Kidney (tissue), 13 donors: ENCODE measurements at regions not wholly inside any gene's neighbourhood (a gene's known extent, or its start where the extent isn't known, plus 50 kb on each side); places are given as distances from the start of the nearest gene placed in this dataset.

Source experiments
- DNase-seq, 5 donors: peaks; one replicate each; pipeline ENCODE4 v3.0.0-alpha.2; 2013 to 2020
- FAIRE-seq: peaks from 2 replicates; lab custom pipeline; 2012; peaks lifted over from hg19 to GRCh38; lab: Jason Lieb, UNC
- H3K27ac ChIP-seq, 2 donors: one replicate each; pipeline ENCODE4 v1.7.0; 2013; ENCODE audit warnings: low read depth in 2 of 2, low read length in 2 of 2, inconsistent platforms in 1 of 2
- H3K27me3 ChIP-seq: one replicate; pipeline ENCODE4 v1.7.1; 2013; ENCODE audit warnings: low read length, inconsistent platforms; ENCODE audit not compliant: control insufficient read depth, insufficient read depth
- H3K36me3 ChIP-seq, 3 donors: one replicate each; pipeline versions ENCODE4 v1.7.0 to v1.7.1; 2013; ENCODE audit warnings: low read length in 3 of 3, control low read depth in 1 of 3, inconsistent platforms in 1 of 3; ENCODE audit not compliant: insufficient read depth in 3 of 3, control insufficient read depth in 2 of 3
- H3K4me1 ChIP-seq, 3 donors: one replicate each; pipeline versions ENCODE4 v1.7.0 to v1.7.1; 2013; ENCODE audit warnings: low read length in 3 of 3, inconsistent platforms in 1 of 3, low read depth in 1 of 3; ENCODE audit not compliant: control insufficient read depth in 2 of 3, insufficient read depth in 2 of 3
- H3K4me3 ChIP-seq, 3 donors: one replicate each; pipeline versions ENCODE4 v1.7.0 to v1.8.1; 2013; ENCODE audit warnings: low read length in 3 of 3, control low read depth in 1 of 3, inconsistent platforms in 1 of 3
- H3K9ac ChIP-seq, 3 donors: one replicate each; pipeline versions ENCODE4 v1.7.0 to v1.7.1; 2013; ENCODE audit warnings: low read length in 3 of 3, control low read depth in 1 of 3, inconsistent platforms in 1 of 3
- H3K9me3 ChIP-seq, 3 donors: one replicate each; pipeline versions ENCODE4 v1.7.0 to v1.7.1; 2013; ENCODE audit warnings: low read length in 3 of 3, control low read depth in 1 of 3, inconsistent platforms in 1 of 3; ENCODE audit not compliant: control insufficient read depth in 2 of 3, insufficient read depth in 1 of 3
- intact Hi-C: fragments of 100-400 bp; cut with DNase I; formaldehyde crosslinking; loops from one replicate; pipeline ENCODE4 v1.11.1; 2022
- TF ChIP-seq, protein P1 (sequence below): IDR thresholded peaks from 3 replicates; pipeline ENCODE4 v1.5.1; 2012; ENCODE audit warnings: mild to moderate bottlenecking, moderate library complexity, borderline replicate concordance; ENCODE audit not compliant: insufficient read depth; ENCODE audit errors: extremely low read depth
- donor health status: control.
- donor health status: control.
- donor health status: control.
- donor health status: control.
- donor health status: control.
- donor health status: DM: yes; HTN: yes; CAD: no.
- donor health status: Normal renal cell carcinoma (clear cell type).

GRCh38 chr18:55694291-55694690 lies 106.3 kb upstream of the TCF4 start:
- no peak for DNase-seq

GRCh38 chr18:55688030-55688429 lies 100.0 kb upstream of the TCF4 start:
- H3K4me1 ChIP-seq, result no peaks in the 10 kb centered on the region
- H3K27me3 ChIP-seq, result no peaks in the 10 kb centered on the region
- no peaks in the 10 kb centered on the region for H3K36me3 ChIP-seq
- no peak for DNase-seq
- H3K27ac ChIP-seq, result no peak overlapping the region
- no peak overlapping the region for H3K9ac ChIP-seq
- TF ChIP-seq, protein P1, sequence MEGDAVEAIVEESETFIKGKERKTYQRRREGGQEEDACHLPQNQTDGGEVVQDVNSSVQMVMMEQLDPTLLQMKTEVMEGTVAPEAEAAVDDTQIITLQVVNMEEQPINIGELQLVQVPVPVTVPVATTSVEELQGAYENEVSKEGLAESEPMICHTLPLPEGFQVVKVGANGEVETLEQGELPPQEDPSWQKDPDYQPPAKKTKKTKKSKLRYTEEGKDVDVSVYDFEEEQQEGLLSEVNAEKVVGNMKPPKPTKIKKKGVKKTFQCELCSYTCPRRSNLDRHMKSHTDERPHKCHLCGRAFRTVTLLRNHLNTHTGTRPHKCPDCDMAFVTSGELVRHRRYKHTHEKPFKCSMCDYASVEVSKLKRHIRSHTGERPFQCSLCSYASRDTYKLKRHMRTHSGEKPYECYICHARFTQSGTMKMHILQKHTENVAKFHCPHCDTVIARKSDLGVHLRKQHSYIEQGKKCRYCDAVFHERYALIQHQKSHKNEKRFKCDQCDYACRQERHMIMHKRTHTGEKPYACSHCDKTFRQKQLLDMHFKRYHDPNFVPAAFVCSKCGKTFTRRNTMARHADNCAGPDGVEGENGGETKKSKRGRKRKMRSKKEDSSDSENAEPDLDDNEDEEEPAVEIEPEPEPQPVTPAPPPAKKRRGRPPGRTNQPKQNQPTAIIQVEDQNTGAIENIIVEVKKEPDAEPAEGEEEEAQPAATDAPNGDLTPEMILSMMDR, result no peak
- H3K9me3 ChIP-seq, result no peaks in the 10 kb centered on the region
- no peak overlapping the region for H3K4me3 ChIP-seq
- FAIRE-seq, result no peak
- intact Hi-C loops, result no loop called here

More at GRCh38 chr18:55694291-55694690, 106.3 kb upstream of the TCF4 start:
- no peaks in the 10 kb centered on the region for H3K9me3 ChIP-seq
- TF ChIP-seq, protein P1, result no peak
- no peak overlapping the region for H3K9ac ChIP-seq
- H3K36me3 ChIP-seq, result no peaks in the 10 kb centered on the region
- FAIRE-seq, result no peak
- H3K4me1 ChIP-seq, result no peaks in the 10 kb centered on the region
- H3K27me3 ChIP-seq, result no peaks in the 10 kb centered on the region
- no peak overlapping the region for H3K27ac ChIP-seq
- H3K4me3 ChIP-seq, result no peak overlapping the region
- intact Hi-C loops, result no loop called here

DNA sequence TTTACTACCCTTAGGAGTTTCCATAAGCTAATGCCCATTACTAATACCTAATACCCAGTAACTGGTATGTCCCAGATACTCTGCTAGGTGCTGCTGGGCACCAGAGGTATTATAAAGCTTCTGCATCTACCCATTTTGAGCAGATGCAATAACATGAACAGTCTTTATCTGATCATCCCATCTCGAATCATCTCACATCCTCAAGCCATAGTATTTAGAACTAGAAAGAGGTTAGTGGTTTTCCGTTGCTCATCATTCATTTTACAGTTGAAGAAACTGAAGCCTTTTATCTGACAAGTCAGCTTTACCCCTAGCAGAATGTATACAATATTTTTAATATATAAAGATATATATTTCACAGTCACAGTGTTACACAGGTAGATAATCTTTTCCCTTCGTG lies 99.1 kb upstream of the TCF4 start:
- no peak overlapping the region for H3K27ac ChIP-seq
- H3K9me3 ChIP-seq, result no peaks in the 10 kb centered on the region
- H3K4me3 ChIP-seq, result no peak overlapping the region
- H3K27me3 ChIP-seq, result no peaks in the 10 kb centered on the region
- H3K9ac ChIP-seq, result no peak overlapping the region
- H3K4me1 ChIP-seq, result no peaks in the 10 kb centered on the region
- no peak for DNase-seq
- intact Hi-C loops, result no loop called here
- H3K36me3 ChIP-seq, result no peaks in the 10 kb centered on the region
- TF ChIP-seq, protein P1, result no peak
- FAIRE-seq, result no peak

DNA sequence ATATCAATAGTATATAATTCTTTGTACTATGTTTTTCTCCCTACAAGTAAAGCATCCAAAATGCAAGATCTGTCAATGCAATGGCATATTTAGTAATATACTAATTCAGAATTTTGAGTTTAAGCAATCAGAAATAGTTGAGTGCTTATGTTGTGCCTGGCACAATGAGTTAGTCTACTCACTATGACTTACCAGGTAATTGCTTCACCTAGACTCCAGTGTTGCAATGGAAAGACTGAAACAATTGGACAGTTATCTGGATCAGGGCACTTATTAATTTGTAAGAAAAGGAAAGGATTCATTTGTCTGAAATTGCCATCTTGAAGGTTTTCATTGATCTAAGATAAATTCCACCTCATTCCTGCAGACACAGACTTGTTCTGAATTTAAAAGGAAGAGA lies 97.6 kb upstream of the TCF4 start:
- Histone ChIP-seq H3K27ac (no peak overlapping the region), H3K9me3 (no peaks in the 10 kb centered on the region), H3K4me3 (no peak overlapping the region), H3K4me1 (no peaks in the 10 kb centered on the region), H3K27me3 (no peaks in the 10 kb centered on the region), H3K9ac (no peak overlapping the region), H3K36me3 (no peaks in the 10 kb centered on the region)
- FAIRE-seq (no peak), DNase-seq (no peak)
- TF ChIP-seq, protein P1, result no peak
- intact Hi-C loops, result no loop called here
